M059J (cell line): ENCODE measurements at regions not wholly inside any gene's neighbourhood (a gene's known extent, or its start where the extent isn't known, plus 50 kb on each side); places are given as distances from the start of the nearest gene placed in this dataset.
A peak's percentile ranks its signal among the peaks of the same experiment; 100 is the strongest.
"Not testable (repeated sequence)": the region's sequence is repeated elsewhere in the genome, so short reads cannot be mapped to it uniquely, and the experiment has no call there.

Experiments used
- DNase-seq: peaks from one replicate; pipeline ENCODE4 v3.0.0-alpha.2; 2012; ENCODE audit warnings: low read depth

- no peak for DNase-seq
Observed at GRCh38 chr1:113302636-113303035, 87.7 kb upstream of the MAGI3 start.

GRCh38 chr1:113303267-113303666, 87.0 kb upstream of the MAGI3 start:
- DNase-seq, result no peak

- not testable (repeated sequence) for DNase-seq
Observed at GRCh38 chr1:113305029-113305428, 85.3 kb upstream of the MAGI3 start.

GRCh38 chr1:113307771-113308445, 82.4 kb upstream of the MAGI3 start:
- DNase-seq, result peak; percentile 40

GRCh38 chr1:113312651-113313050, 77.7 kb upstream of the MAGI3 start:
- DNase-seq, result not testable (repeated sequence)

- no peak for DNase-seq
Observed at GRCh38 chr1:113314600-113314999, 75.7 kb upstream of the MAGI3 start.

GRCh38 chr1:113320272-113320671, 70.0 kb upstream of the MAGI3 start:
- DNase-seq, result no peak

- DNase-seq, result peak; percentile 3
Observed at GRCh38 chr1:113320972-113321680, 69.2 kb upstream of the MAGI3 start.

GRCh38 chr1:113321771-113322387, 68.4 kb upstream of the MAGI3 start:
- DNase-seq, result no peak

GRCh38 chr1:113322439-113322838, 67.9 kb upstream of the MAGI3 start:
- no peak for DNase-seq

GRCh38 chr1:113325022-113325421, 65.3 kb upstream of the MAGI3 start:
- peak; percentile 73 for DNase-seq

- no peak for DNase-seq
Observed at GRCh38 chr1:113326976-113327375, 63.3 kb upstream of the MAGI3 start.

- no peak for DNase-seq
Observed at GRCh38 chr1:113333056-113333455, 57.3 kb upstream of the MAGI3 start.

- no peak for DNase-seq
Observed at GRCh38 chr1:113340038-113340437, 50.3 kb upstream of the MAGI3 start.
